ENCODE measurements at regions not wholly inside any gene's neighbourhood (a gene's known extent, or its start where the extent isn't known, plus 50 kb on each side); places are given as distances from the start of the nearest gene placed in this dataset.

GRCh38 chr5:89199306-89199705, 316.3 kb upstream of the MEF2C start:
- TF ChIP-seq CTCF (IDR thresholded peaks at IDR 0.05) (no peak), ZFX (IDR thresholded peaks at IDR 0.05; ENCODE audit: borderline replicate concordance) (no peak)
